Smooth muscle cell of the brain vasculature (primary cell): ENCODE measurements at regions not wholly inside any gene's neighbourhood (a gene's known extent, or its start where the extent isn't known, plus 50 kb on each side); places are given as distances from the start of the nearest gene placed in this dataset.

Experiments used
- DNase-seq: peaks from one replicate; pipeline ENCODE4 v3.0.0-alpha.2; 2012; ENCODE audit warnings: low read depth, low spot score

- DNase-seq = no peak
Observed at GRCh38 chr16:14362774-14363371, 267.2 kb downstream of the PARN start.

GRCh38 chr16:14360326-14361037 lies 269.6 kb downstream of the PARN start:
- no peak for DNase-seq

- no peak for DNase-seq
Observed at GRCh38 chr16:14358697-14359305, 271.3 kb downstream of the PARN start.

- DNase-seq = no peak
Observed at GRCh38 chr16:14357328-14357727, 272.7 kb downstream of the PARN start.

GRCh38 chr16:14356064-14356463 lies 274.0 kb downstream of the PARN start:
- no peak for DNase-seq

- no peak for DNase-seq
Observed at GRCh38 chr16:14354561-14355351, 275.3 kb downstream of the PARN start.

- DNase-seq = no peak
Observed at GRCh38 chr16:14353340-14353739, 276.7 kb downstream of the PARN start.

- DNase-seq = no peak
Observed at GRCh38 chr16:14351647-14352046, 278.4 kb downstream of the PARN start.

- DNase-seq = no peak
Observed at GRCh38 chr16:14350626-14351025, 279.4 kb downstream of the PARN start.

- DNase-seq = no peak
Observed at GRCh38 chr16:14350081-14350480, 279.0 kb downstream of the MRTFB start.

- no peak for DNase-seq
Observed at GRCh38 chr16:14347706-14348105, 276.6 kb downstream of the MRTFB start.

- no peak for DNase-seq
Observed at GRCh38 chr16:14346278-14347142, 275.4 kb downstream of the MRTFB start.

GRCh38 chr16:14345512-14346115 lies 274.5 kb downstream of the MRTFB start:
- DNase-seq = no peak

- no peak for DNase-seq
Observed at GRCh38 chr16:14344945-14345344, 273.8 kb downstream of the MRTFB start.

- no peak for DNase-seq
Observed at GRCh38 chr16:14344292-14344691, 273.2 kb downstream of the MRTFB start.

- no peak for DNase-seq
Observed at GRCh38 chr16:14341324-14342225, 270.5 kb downstream of the MRTFB start.

- DNase-seq = no peak
Observed at GRCh38 chr16:14339694-14340093, 268.6 kb downstream of the MRTFB start.

GRCh38 chr16:14338969-14339368 lies 267.9 kb downstream of the MRTFB start:
- no peak for DNase-seq

GRCh38 chr16:14338236-14338635 lies 267.1 kb downstream of the MRTFB start:
- no peak for DNase-seq
